Gastrocnemius medialis (tissue), 4 donors: ENCODE measurements at regions not wholly inside any gene's neighbourhood (a gene's known extent, or its start where the extent isn't known, plus 50 kb on each side); places are given as distances from the start of the nearest gene placed in this dataset.

Source experiments
- ATAC-seq, 2 donors: fragments of 150-250 bp; one replicate each; pipeline ENCODE4 v1.9.1; 2016
- DNase-seq, 2 donors: peaks; one replicate each; pipeline ENCODE4 v3.0.0-alpha.2; 2019
- H3K27ac ChIP-seq, 4 donors: fragments of 200-600 bp; sonication (generic); 1 replicate in 1 of 4; 2 replicates in 3 of 4; pipeline ENCODE4 v1.5.1; 2016 to 2018; ENCODE audit warnings: mild to moderate bottlenecking in 2 of 4, moderate library complexity in 1 of 4
- H3K27me3 ChIP-seq, 3 donors: fragments of 200-600 bp; sonication (generic) in 2 of 3; 1 replicate in 1 of 3; 2 replicates in 2 of 3; pipeline versions ENCODE4 v1.5.1 to v1.6.0; 2016 to 2019; ENCODE audit warnings: mild to moderate bottlenecking in 1 of 3, moderate library complexity in 1 of 3
- H3K36me3 ChIP-seq, 2 donors: fragments of 200-600 bp; sonication (generic) in 1 of 2; one replicate each; pipeline ENCODE4 v1.5.1; 2017 to 2018
- H3K4me1 ChIP-seq, 2 donors: fragments of 200-600 bp; sonication (generic) in 1 of 2; one replicate each; pipeline ENCODE4 v1.5.1; 2016 to 2017; ENCODE audit warnings: mild to moderate bottlenecking in 2 of 2
- H3K4me3 ChIP-seq, 4 donors: fragments of 200-600 bp; sonication (generic) in 3 of 4; 1 replicate in 1 of 4; 2 replicates in 3 of 4; pipeline ENCODE4 v1.5.1; 2016 to 2019; ENCODE audit warnings: mild to moderate bottlenecking in 2 of 4
- H3K9me3 ChIP-seq, 3 donors: fragments of 200-600 bp; sonication (generic) in 2 of 3; 1 replicate in 1 of 3; 2 replicates in 2 of 3; pipeline ENCODE4 v1.5.1; 2016 to 2019
- CTCF ChIP-seq, 5 experiments: fragments of 450-650 bp in 3 of 5; fragments of 200-600 bp in 2 of 5; sonication (generic) in 2 of 5; IDR thresholded peaks in 4 of 5; conservative IDR thresholded peaks in 1 of 5; 1 replicate in 4 of 5; 2 replicates in 1 of 5; pipeline ENCODE4 v1.5.1; 2016 to 2019; ENCODE audit warnings: antibody characterized with exemption in 5 of 5, mild to moderate bottlenecking in 3 of 5, moderate library complexity in 3 of 5
- POLR2A ChIP-seq, 2 donors: fragments of 450-650 bp; IDR thresholded peaks; one replicate each; pipeline ENCODE4 v1.6.1; 2017; ENCODE audit warnings: antibody characterized with exemption in 2 of 2, mild to moderate bottlenecking in 2 of 2, moderate library complexity in 2 of 2
- in situ Hi-C, 4 donors: fragments of 200-750 bp; cut with MboI; loops; one replicate each; pipeline versions ENCODE4 v1.15.0 to v1.8.0; 2017; ENCODE audit warnings: low sequenced_read_pairs in 4 of 4
- intact Hi-C: fragments of 100-400 bp; cut with DNase I; formaldehyde crosslinking; loops from one replicate; pipeline ENCODE4 v1.15.1; 2023; ENCODE audit warnings: low total_unique reads

DNA sequence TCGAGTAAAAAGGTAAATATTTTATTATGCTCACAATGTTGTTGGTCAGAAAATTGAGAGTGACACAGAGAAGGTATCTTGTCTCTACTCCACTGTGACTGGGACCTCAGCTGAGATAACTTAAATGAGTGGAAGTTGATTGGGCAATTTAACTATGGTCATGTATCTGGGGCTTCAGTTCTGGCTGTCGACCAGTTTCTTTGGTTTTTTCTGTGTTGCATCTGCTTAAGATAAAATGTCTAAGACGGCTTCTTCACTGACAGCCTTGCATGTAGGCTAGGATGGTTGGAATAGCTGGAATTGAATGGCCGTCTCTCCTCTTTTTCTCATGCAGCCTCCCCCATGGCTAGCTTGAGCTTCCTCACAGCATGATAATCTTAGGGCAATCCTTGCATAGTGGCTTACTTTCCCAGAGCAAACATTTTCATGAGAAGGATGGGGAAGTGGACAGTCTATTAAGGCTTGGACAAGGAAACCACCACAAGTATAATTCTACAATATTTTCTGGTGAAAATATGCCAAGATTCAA, 433.7 kb downstream of the KIF2B start:
- intact Hi-C loops (no loop called here), in situ Hi-C loops (no loop called here)
- no peaks in the 10 kb centered on the region for H3K36me3 ChIP-seq
- no peak overlapping the region for H3K27ac ChIP-seq
- no peak for DNase-seq
- H3K4me3 ChIP-seq: no peak overlapping the region
- TF ChIP-seq POLR2A (IDR thresholded peaks at IDR 0.05) (no peak), CTCF (IDR thresholded peaks at IDR 0.05 in 4 of 5, conservative IDR thresholded peaks at IDR 0.05 in 1 of 5) (no peak)
- H3K4me1 ChIP-seq: no peaks in the 10 kb centered on the region
- H3K27me3 ChIP-seq: no peaks in the 10 kb centered on the region
- no peaks in the 10 kb centered on the region for H3K9me3 ChIP-seq
- ATAC-seq: no peak

DNA sequence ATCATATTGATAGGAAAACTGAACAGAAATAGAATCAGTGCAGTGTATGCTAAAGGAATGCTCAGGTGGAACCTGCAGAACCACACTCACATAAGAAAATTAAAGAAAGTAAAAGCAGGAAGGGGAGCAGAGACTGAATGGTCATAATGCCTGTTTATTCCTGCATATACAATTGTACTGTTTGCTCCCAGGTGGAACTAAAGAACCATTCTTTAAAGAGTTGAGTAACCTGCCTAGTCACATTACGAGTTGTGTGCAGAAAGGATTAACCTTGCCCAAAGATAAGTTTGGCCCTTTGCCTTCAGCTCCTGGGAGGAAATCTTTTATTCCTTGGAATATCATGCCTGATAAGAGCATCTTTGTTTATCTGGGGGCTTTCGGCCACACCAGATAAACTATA, 434.7 kb downstream of the KIF2B start:
- Histone ChIP-seq H3K4me1 (no peaks in the 10 kb centered on the region), H3K9me3 (no peaks in the 10 kb centered on the region), H3K27me3 (no peaks in the 10 kb centered on the region), H3K27ac (no peak overlapping the region), H3K4me3 (no peak overlapping the region), H3K36me3 (no peaks in the 10 kb centered on the region)
- in situ Hi-C loops: no loop called here
- intact Hi-C loops: no loop called here
- DNase-seq: no peak
- no peak for ATAC-seq
- TF ChIP-seq CTCF (IDR thresholded peaks at IDR 0.05 in 4 of 5, conservative IDR thresholded peaks at IDR 0.05 in 1 of 5): no peak
- no peak for TF ChIP-seq POLR2A (IDR thresholded peaks at IDR 0.05)

GRCh38 chr17:54259476-54259875, 436.7 kb downstream of the KIF2B start:
- Histone ChIP-seq H3K4me1 (no peaks in the 10 kb centered on the region), H3K36me3 (no peaks in the 10 kb centered on the region), H3K4me3 (no peak overlapping the region), H3K9me3 (no peaks in the 10 kb centered on the region), H3K27me3 (no peaks in the 10 kb centered on the region), H3K27ac (no peak overlapping the region)
- TF ChIP-seq CTCF (IDR thresholded peaks at IDR 0.05 in 4 of 5, conservative IDR thresholded peaks at IDR 0.05 in 1 of 5) (no peak), POLR2A (IDR thresholded peaks at IDR 0.05) (no peak)
- intact Hi-C loops (no loop called here), in situ Hi-C loops (no loop called here)
- ATAC-seq: no peak
- DNase-seq: no peak

- TF ChIP-seq CTCF (IDR thresholded peaks at IDR 0.05 in 4 of 5, conservative IDR thresholded peaks at IDR 0.05 in 1 of 5): no peak
- no peak for TF ChIP-seq POLR2A (IDR thresholded peaks at IDR 0.05)
- no peaks in the 10 kb centered on the region for H3K9me3 ChIP-seq
- in situ Hi-C loops (no loop called here), intact Hi-C loops (no loop called here)
- no peaks in the 10 kb centered on the region for H3K27me3 ChIP-seq
- DNase-seq (no peak), ATAC-seq (no peak)
- H3K27ac ChIP-seq: no peak overlapping the region
- H3K4me1 ChIP-seq: no peaks in the 10 kb centered on the region
- no peaks in the 10 kb centered on the region for H3K36me3 ChIP-seq
- no peak overlapping the region for H3K4me3 ChIP-seq
These were observed 438.7 kb downstream of the KIF2B start for GRCh38 chr17:54261465-54261864.

DNA sequence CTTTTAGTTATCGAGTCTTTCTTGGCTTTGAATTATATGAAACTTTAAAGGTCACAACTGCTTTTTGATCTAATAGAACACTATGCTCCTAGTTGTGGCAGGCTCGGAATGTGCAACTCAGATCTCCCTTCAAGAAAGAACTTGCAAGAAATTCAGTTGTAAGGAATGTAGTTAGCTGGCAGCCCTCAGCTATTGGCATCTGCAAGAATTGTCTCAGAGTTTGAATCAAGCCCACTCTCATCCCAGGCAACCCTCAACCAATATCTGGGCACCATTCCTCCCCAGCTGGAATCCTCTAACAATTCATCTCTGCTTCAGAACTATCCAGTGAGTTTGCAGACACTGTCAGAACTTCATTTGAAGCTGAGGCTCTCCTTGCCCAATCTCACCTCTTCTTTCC, 447.2 kb downstream of the KIF2B start:
- TF ChIP-seq CTCF (IDR thresholded peaks at IDR 0.05 in 4 of 5, conservative IDR thresholded peaks at IDR 0.05 in 1 of 5) (no peak), POLR2A (IDR thresholded peaks at IDR 0.05) (no peak)
- H3K4me3 ChIP-seq: no peak overlapping the region
- H3K27ac ChIP-seq: no peak overlapping the region
- no peaks in the 10 kb centered on the region for H3K27me3 ChIP-seq
- intact Hi-C loops: no loop called here
- ATAC-seq: no peak
- H3K36me3 ChIP-seq: no peaks in the 10 kb centered on the region
- no peak for DNase-seq
- in situ Hi-C loops: no loop called here
- no peaks in the 10 kb centered on the region for H3K4me1 ChIP-seq
- H3K9me3 ChIP-seq: no peaks in the 10 kb centered on the region
